ENCODE measurements at regions not wholly inside any gene's neighbourhood (a gene's known extent, or its start where the extent isn't known, plus 50 kb on each side); places are given as distances from the start of the nearest gene placed in this dataset.

DNA sequence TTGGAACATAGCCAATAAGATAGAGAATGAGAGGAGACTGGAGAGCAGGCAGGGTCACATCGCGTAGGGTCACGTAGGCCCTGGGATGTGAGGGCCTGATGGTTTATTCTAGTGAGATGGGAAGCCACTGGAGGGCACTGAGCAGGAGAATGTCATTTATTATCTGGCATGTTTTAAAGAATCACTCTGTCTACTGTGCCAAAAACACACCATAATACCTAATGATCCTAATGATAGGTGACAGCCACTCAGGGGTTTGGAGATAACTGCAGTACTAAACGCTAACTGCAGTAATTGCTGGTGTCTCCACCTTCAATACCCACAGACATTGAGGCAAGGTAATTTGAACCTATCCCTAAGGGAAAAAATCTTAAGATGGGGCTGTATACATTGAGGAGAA lies 185.4 kb downstream of the TTLL7 start:
- DNase-seq: no peak

DNA sequence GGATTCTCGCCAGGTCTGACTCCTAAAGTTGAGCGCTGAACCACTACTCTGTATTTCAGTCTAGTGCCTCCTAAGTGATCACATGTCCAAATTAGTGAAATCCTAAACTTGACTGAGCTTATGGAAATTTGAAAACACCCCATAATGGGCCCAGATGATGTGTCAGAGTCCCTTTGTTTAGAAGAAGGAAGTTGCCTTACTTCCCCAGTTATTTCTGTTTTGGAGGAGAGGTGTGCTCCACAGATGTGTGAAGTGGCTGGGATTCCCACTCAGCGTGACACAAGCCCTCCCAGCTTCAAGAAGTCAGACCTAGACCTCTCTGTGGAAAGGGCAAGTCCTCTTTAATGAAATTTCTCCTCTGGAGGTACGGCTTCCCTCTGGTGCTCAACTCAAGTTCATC lies 188.8 kb downstream of the TTLL7 start:
- DNase-seq: no peak

DNA sequence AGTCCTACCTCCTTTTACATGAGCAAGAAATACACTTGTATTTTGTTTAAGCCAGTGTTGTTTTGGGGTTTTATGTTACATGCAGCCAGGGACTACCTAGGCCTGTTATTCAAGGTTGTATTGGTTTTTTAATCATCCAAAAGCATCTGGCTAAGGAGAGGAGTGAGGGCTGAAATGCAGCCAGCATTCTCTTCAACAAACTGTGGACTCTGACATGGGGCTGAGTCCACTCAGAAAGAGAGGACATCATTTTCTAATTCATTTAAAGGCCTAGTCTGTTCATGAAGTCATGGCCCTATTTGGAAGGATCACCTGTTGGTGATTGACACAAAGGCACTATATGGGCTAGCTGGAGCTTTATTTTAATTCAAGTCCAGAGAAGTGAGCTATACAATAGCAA lies 190.4 kb downstream of the TTLL7 start:
- no peak for DNase-seq

GRCh38 chr1:83807821-83808220 lies 191.1 kb downstream of the TTLL7 start:
- no peak for DNase-seq

DNA sequence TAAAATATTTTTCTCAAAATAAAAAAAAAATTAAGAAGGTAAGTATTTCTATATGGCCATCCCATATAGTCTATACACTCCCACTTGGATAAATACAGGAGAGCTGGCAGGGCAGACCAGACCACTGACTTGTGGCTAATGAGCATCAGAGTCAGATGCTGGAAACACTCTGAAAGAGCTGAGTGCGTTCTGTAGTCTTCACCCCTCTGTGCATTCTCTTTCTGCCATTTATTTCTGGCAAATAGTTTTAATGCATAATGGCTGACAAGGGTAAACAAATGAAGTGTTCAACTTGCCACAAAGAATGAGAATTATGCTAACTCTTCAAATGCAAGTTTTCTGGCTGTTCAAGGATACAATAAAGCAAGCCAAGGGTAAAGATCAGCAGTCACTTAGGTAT lies 191.7 kb downstream of the TTLL7 start:
- DNase-seq: no peak

GRCh38 chr1:83805921-83806320 lies 193.0 kb downstream of the TTLL7 start:
- DNase-seq: no peak

DNA sequence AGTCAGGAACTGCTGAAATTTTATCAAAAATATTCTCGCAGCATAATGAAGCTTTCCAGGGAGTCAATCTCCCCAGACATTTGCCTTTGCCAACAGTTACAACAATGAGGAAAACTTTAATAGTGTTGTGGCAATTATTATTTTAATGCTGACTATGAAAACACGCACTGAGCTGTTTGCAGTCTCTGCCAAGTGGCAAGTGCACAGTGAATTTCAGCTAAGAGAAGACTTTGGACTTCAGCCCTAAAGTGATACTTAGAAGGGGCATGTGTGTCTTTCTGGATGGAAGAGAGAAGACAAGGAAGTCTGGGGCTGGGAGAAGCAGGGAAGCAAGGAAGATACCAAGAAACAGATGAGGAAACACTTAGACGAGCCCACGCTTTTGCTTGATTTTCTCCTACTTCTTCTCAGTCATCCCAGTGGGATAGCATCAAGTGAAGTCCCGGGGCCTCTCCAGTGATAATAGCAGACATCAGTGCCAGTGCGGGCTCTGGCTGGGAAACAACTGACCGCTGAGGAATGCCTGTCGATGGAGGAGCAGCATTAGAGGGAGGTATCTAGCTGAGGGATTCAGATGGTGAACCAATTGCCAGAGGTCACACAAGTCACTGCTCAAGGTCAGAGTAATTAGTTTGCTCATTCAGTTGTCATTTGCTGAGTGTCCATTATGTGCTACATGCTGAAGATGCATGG lies 196.3 kb downstream of the TTLL7 start:
- DNase-seq: no peak

DNA sequence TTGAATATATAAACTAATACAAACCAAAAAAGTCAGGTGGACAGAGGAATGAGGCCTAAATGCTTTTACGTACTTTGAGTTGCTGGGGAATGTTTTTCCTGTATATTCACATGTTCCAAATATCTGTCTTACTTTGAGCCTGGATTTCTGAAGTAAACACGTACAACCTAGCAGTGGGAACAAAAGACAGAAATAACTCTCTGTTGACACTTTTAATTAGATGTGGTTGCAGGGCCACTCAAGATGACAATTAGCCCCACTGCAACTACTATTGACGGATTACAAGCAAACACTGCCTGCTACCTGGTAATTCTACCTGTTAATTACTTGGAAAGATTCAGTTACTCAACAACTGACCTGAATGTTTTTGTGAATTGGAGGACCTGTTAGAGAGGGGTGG lies 196.9 kb downstream of the TTLL7 start:
- no peak for DNase-seq

- DNase-seq: no peak
These were observed 198.9 kb downstream of the TTLL7 start for GRCh38 chr1:83800066-83800465.

GRCh38 chr1:83799594-83799993 lies 199.3 kb downstream of the TTLL7 start:
- DNase-seq: no peak

DNA sequence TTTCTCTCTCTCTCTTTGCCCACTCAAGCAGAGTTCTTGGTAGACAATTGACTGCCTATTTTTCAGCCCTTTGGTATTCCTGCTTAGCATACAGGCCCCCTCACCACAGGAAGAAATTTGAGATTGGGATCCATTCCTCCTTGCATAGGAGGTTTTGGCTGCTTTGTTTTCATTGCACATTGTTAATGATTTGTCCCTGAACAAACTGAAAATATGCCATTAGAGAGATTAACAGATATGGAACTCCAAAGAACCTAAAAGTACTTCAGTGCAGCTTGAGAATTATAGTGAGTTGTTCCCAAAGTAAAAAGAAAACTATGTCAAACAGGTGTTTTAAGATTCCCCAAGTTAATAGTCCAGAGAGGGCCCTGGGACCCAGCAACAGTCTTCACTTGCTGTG lies 200.0 kb downstream of the TTLL7 start:
- DNase-seq: no peak

- no peak for DNase-seq
These were observed 202.5 kb downstream of the TTLL7 start for GRCh38 chr1:83796409-83796808.

DNA sequence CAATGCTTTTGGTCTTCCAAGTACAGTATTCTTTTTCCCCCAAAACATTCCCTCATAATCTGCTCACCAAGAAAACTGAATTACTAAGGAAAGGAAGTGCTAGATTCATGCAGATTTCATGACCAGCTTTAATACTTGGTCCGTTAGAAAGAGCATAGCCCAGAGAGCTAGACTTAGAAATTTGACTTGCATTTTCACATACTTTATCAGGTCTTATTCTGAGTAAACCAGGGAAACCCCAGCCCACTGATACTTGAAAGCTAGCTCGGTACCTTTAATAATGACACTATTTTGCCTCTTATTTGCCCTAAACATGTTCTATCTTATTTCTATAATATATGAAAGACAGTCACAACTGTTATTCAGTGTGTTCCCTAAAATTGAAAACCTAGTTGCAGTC lies 204.5 kb downstream of the TTLL7 start:
- no peak for DNase-seq

DNA sequence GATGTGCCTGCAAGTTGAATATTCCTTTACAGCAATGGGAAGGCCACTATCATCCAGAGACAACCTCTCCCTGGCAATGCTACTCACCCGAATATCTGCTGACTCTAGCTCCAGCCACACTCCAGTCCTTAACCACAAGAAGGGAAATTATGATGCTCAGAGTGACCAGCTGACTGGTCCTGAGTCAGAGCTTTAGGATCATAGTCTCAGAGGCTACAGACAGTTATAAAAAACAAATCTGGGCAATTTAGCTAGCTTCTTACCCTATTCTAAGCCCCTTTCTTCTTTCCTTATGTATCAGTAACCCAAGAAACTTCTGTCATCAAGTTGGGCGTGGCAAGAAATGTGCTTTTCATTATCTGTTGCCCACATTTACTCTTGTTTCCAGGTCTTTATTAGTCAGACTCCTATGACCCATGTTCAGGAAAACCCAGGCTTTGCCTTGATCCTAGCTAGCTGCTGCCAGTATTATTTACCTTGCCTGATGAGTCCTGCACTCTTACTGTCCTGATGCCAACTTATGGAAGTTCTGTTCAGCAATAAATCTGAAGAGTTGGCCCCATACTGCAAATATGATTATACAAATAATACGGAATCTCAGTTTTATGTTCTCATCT lies 207.0 kb downstream of the TTLL7 start:
- no peak for DNase-seq

DNA sequence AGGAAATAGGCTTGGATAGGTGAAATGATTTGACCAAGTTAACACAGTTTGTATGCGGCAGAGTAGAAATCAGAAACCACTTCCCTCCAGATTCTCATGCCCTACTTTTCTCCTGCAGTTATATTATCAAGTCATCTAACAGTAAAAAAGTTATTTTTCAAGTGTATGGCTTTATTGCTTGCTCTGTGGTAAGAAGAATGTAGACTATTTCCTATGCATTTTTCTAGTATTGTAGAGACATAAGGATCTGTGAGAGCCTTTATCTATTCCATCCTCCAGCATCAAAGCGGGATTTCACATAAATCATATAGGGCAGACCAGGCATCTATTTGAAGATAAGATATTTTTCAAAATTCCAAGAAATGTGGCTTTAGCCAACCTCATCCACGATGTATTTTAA lies 208.5 kb downstream of the TTLL7 start:
- DNase-seq: no peak

GRCh38 chr1:83787246-83787998 lies 211.5 kb downstream of the TTLL7 start:
- DNase-seq: no peak

DNA sequence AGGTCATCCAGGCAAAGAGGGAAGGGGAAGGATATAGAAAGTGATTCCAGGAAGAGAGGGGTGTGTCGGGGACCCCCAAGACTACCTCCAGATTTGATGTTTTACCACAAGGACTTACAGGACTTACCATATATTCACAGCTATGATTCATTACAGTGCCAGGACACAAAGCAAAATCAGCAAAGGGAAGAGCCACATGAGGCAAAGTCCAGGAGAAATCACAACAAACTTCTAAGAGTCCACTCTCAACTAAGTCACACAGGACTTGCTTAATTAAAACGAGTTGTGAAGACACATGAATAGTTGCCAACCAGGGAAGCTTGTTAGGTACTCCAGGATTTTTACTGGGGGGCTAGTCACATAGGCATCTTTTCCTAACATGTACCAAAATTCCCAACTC lies 217.3 kb downstream of the TTLL7 start:
- no peak for DNase-seq

DNA sequence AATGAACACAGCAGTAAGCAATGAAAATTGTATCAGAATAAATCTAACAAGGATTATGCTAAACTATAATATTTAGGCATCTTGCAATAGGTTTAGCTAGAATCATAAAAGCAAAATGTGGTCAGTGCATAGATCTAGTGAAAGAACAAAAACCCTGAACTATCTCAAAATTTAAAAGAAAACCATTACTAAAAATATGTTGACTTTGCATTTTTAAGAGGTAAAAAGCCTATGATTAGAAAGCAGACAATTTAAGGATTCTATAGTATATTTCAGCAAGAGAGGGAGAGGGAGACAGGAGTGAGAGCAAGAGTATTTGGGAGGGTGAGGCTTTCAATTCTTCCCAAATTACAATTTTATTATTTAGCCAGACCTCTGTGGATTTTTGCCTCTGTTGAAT lies 219.4 kb downstream of the TTLL7 start:
- DNase-seq: no peak

GRCh38 chr1:83777758-83778101 lies 221.2 kb downstream of the TTLL7 start:
- no peak for DNase-seq

GRCh38 chr1:83776913-83777757 lies 221.8 kb downstream of the TTLL7 start:
- no peak for DNase-seq

DNA sequence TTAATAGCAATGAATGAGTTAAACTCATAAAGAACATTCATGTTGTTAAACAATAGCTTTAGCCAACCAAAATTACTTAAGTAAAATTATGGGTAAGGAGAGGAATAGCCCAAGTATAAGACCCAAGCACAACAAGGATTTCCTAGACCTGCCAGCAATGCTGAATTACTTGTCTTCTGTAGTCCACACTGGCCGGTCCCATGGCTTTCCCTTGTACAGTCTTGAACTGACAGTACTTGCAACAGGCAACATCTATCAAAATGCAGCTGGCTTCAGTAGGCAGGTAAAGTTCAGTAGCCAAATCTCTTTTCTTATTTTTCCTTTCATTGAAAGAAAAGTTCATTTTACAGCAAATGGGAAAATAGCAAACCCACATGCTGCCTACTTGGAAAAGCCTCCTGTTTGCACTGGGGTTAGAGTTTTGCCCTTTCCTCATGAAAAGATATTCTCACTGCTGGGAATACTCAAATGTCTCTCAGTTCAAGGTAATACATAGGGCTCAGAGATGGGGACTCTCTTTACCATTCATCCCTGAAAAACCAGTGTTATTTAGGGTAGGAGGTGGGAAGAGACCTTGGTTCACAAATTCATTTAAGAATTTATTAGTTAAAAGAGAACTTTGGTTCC lies 222.8 kb downstream of the TTLL7 start:
- DNase-seq: no peak

DNA sequence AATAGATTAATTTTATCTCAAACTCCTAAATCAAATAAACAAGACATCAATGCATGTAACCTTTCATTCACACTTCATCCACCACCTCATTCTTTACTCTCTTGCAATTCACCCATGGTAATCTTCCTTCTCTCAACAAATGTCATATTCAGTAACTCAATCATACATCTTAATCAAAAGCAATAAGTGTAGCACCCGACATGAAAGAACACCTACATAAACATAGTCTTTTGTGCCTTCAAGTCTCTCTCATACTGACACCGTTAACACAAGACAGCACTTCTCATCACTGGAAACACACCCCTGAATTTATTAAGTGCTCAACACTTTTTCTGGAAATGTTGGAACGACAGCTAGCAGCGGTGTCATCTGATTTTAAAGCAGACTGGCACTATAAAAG lies 225.9 kb downstream of the TTLL7 start:
- DNase-seq: no peak

- no peak for DNase-seq
These were observed 228.6 kb downstream of the TTLL7 start for GRCh38 chr1:83770319-83770661.
